Skeletal muscle satellite cell (primary cell): ENCODE measurements at regions not wholly inside any gene's neighbourhood (a gene's known extent, or its start where the extent isn't known, plus 50 kb on each side); places are given as distances from the start of the nearest gene placed in this dataset.
A peak's percentile ranks its signal among the peaks of the same experiment; 100 is the strongest.

ENCODE experiments used
- H3K27me3 ChIP-seq: 2 replicates; pipeline ENCODE4 v1.7.0; 2013; ENCODE audit warnings: low read length; ENCODE audit not compliant: control insufficient read depth, insufficient read depth
- H3K36me3 ChIP-seq: 2 replicates; pipeline ENCODE4 v1.7.0; 2013; ENCODE audit warnings: mild to moderate bottlenecking, control low read depth, low read length; ENCODE audit not compliant: insufficient read depth
- H3K4me1 ChIP-seq: 2 replicates; pipeline ENCODE4 v1.7.0; 2013; ENCODE audit warnings: low read length; ENCODE audit not compliant: control insufficient read depth, insufficient read depth
- H3K4me2 ChIP-seq: 2 replicates; pipeline ENCODE4 v1.7.0; 2013; ENCODE audit warnings: mild to moderate bottlenecking, low read length
- H3K4me3 ChIP-seq: 2 replicates; pipeline ENCODE4 v1.7.0; 2013; ENCODE audit warnings: low read length
- H3K9ac ChIP-seq: 2 replicates; pipeline ENCODE4 v1.7.0; 2013; ENCODE audit warnings: mild to moderate bottlenecking, low read depth, low read length, moderate library complexity
- H3K9me3 ChIP-seq: replicated peaks from 2 replicates; pipeline ENCODE4 v1.7.0; 2013; ENCODE audit warnings: mild to moderate bottlenecking, control low read depth, low read length

DNA sequence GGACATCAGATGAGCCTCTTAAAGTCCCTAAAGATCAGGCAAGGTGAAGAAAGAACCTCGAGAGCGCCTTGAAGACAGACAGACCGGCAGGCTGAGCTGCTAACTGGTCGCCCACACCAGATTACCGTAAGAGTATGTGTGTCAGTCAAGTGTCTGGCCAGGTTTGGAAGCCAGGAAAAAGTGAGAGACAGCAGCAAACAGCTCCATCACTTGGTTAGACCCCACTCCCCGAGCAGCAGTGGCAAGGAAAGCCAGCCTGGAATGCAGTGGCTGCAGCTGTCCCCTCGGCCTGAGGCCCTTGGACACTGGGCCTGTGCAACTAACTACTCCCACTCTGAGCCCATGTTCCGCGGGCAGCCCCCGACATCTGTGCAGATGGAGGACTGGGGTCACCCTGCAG is 214.1 kb downstream of the DIRAS2 start:
- Histone ChIP-seq H3K4me1 (no peaks in the 10 kb centered on the region), H3K4me2 (no peak overlapping the region), H3K9ac (no peak overlapping the region), H3K4me3 (no peak overlapping the region), H3K27me3 (no peaks in the 10 kb centered on the region), H3K36me3 (no peaks in the 10 kb centered on the region), H3K9me3 (no peaks in the 10 kb centered on the region)

DNA sequence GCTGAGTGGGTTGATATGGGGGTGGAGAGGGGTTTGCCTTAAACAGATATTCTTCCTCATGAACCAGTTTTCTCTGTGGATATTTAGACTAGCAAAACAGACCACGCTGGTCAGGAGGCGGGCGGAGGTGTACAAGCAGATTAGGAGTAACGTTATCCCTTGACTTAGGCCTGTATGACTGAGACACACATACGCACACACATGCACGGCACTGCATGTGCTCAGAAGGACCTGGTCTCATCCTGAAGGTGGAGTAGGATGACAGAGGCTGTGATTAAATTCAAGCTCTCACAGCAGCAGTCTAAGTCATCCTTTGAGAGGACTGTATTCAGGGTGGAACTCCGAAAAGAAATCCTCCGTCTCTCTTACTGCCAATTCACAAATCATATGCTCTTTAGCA is 209.7 kb downstream of the DIRAS2 start:
- H3K4me3 ChIP-seq: no peak overlapping the region
- H3K9me3 ChIP-seq: no peaks in the 10 kb centered on the region
- no peaks in the 10 kb centered on the region for H3K36me3 ChIP-seq
- no peak overlapping the region for H3K4me2 ChIP-seq
- no peaks in the 10 kb centered on the region for H3K4me1 ChIP-seq
- H3K9ac ChIP-seq: no peak overlapping the region
- no peaks in the 10 kb centered on the region for H3K27me3 ChIP-seq

DNA sequence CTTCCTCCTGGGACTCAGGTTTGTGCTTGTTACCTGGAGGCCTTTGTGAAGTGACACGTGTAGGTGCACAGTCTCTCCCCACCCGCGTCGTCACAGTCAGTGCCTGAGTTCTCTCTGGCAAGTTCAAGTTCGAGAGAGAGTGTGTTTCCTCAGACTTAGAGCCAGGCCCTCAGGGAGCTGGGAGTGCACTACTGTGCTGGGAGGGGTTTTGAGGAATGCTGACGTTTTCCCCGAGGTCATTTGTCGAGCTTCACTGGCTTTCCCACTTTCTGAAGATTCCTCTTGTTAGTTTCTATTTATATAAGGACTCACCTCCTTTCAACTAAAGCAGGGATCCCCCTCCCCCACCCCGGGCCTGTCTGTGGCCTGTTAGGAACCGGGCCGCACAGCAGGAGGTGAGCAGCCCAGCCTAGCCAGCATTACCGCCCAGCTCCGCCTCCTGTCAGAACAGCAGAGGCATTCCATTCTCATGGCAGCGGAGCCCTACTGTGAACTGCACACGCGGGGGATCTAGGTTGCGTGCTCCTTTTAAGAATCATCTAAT is 209.2 kb downstream of the DIRAS2 start:
- Histone ChIP-seq H3K9ac (no peak overlapping the region), H3K36me3 (no peaks in the 10 kb centered on the region), H3K9me3 (no peaks in the 10 kb centered on the region), H3K4me3 (no peak overlapping the region), H3K4me1 (no peaks in the 10 kb centered on the region), H3K4me2 (peak overlapping the region; percentile 15), H3K27me3 (no peaks in the 10 kb centered on the region)

DNA sequence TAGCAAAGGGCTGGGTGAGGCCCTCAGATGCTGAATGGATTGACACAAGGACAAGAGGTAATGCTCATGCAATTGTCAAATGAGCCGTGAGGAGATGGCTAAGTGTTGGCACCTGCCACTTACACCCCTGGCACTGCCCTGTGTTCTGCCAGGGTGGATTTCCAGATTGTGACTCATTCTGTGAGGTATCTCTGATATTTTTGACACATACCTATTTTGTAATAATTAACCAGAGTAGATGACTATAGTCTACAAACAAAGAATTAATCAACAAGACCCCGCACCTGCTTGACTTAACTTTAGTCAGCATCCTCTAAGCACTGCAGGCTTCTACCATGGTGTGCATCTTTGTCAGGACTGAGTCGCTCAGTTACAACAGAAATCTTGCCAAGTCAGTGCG is 200.8 kb downstream of the DIRAS2 start:
- Histone ChIP-seq H3K4me1 (no peaks in the 10 kb centered on the region), H3K36me3 (no peaks in the 10 kb centered on the region), H3K27me3 (no peaks in the 10 kb centered on the region), H3K4me3 (no peak overlapping the region), H3K4me2 (no peak overlapping the region), H3K9ac (no peak overlapping the region), H3K9me3 (no peaks in the 10 kb centered on the region)

DNA sequence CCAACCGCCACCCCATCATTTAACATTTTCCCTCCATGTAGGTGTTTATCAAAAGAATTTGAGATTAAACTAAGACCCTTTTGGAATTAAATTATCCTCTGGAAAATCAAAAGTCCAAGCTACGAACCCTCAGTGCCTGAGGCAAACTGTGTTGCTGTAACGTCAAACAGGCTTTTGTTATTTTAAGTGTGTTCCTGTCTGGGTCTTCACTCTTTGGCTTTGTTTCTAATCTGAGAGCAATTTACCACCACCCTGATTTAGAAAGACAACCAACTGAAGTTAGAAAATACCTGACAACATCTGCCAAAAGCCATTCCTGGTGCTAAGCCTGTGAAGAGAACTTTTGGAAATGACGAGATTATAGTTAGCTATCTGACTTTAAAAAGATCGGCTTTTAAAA is 199.9 kb downstream of the DIRAS2 start:
- H3K36me3 ChIP-seq: no peaks in the 10 kb centered on the region
- H3K9ac ChIP-seq: no peak overlapping the region
- no peak overlapping the region for H3K4me2 ChIP-seq
- H3K9me3 ChIP-seq: no peaks in the 10 kb centered on the region
- H3K4me1 ChIP-seq: no peaks in the 10 kb centered on the region
- no peaks in the 10 kb centered on the region for H3K27me3 ChIP-seq
- no peak overlapping the region for H3K4me3 ChIP-seq

DNA sequence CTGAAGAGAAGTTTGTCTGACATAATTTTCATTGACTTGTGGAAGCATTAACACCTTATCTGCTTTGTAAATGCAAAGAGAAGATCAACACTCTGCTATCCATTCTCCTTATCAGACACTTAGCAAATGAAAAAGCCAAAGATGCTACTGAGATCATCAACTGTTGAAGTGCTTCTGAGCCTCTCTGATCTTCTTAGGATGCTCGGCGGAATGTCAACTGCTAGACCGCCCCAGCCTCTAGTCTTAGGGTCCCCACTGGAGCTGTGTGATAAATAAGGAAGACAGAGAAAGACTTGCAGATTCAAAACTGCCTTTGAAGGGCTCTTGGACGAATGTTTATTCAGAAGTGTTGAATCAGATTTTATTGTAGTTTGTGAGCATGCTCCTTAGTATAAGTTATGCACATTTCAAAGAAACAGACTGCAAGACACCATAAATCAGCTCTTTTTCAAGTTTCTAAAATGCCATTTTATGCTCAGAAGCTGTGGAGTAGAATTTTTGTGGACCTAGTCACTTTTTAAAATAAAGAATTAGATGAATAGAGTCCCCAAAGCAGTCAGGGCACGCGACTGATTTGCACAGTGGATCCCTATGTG is 197.9 kb downstream of the DIRAS2 start:
- Histone ChIP-seq H3K36me3 (no peaks in the 10 kb centered on the region), H3K4me3 (no peak overlapping the region), H3K9me3 (no peaks in the 10 kb centered on the region), H3K4me1 (no peaks in the 10 kb centered on the region), H3K27me3 (no peaks in the 10 kb centered on the region), H3K9ac (no peak overlapping the region), H3K4me2 (no peak overlapping the region)

DNA sequence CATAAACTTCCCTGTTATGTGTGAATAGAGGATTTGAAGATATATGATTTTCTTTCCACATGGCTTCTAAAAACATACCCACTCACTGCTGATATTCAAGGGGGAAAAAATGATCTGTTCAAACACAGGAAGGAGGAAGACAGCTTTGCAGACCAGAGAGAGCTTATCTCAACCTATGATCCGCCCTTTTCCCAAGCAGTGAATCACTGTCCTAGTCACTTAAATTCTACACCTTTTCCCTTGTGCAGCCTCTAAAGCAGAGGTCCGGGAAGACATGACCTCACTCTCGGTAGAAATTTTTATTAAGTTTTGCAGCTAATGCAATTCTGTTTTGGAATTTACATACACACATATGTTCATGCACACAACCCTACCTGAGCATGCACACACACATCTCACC is 197.2 kb downstream of the DIRAS2 start:
- Histone ChIP-seq H3K4me1 (no peaks in the 10 kb centered on the region), H3K27me3 (no peaks in the 10 kb centered on the region), H3K36me3 (no peaks in the 10 kb centered on the region), H3K4me3 (no peak overlapping the region), H3K9me3 (no peaks in the 10 kb centered on the region), H3K9ac (no peak overlapping the region), H3K4me2 (no peak overlapping the region)

DNA sequence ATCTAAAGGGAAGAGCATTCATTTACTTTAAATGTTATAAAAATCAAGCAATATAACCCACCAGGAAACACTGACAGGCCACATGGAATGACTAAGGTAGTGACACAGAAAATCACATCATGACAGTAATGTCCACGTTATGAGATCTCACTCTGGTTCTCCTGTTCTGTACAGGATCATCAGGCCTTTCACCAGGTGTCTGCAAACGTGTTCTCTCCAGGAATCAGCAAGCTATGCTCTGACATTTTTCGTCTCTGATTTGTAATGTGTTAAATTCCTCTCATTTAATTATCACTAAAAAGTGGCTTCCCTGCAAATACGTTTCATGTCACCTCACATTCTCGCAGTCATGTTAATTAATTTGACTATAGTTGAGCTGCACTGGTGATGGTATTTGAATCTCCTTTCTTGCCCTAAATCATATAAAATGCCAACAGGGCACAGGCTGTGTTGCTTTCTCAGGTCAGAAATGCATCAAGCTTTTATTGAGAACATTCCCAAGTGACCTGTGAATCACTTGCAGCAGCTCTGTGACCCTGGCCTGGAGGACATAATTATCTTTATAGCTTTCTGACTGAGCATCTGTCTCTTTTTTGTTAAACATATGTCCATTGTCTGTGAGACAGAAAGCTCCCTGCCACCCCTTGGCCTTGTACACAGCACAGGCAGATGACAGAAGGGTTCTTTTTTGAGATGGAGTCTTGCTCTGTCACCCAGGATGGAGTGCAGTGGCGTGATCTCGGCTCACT is 196.2 kb downstream of the DIRAS2 start:
- Histone ChIP-seq H3K9me3 (no peaks in the 10 kb centered on the region), H3K27me3 (no peaks in the 10 kb centered on the region), H3K4me3 (no peak overlapping the region), H3K36me3 (no peaks in the 10 kb centered on the region), H3K9ac (no peak overlapping the region), H3K4me2 (no peak overlapping the region), H3K4me1 (no peaks in the 10 kb centered on the region)

DNA sequence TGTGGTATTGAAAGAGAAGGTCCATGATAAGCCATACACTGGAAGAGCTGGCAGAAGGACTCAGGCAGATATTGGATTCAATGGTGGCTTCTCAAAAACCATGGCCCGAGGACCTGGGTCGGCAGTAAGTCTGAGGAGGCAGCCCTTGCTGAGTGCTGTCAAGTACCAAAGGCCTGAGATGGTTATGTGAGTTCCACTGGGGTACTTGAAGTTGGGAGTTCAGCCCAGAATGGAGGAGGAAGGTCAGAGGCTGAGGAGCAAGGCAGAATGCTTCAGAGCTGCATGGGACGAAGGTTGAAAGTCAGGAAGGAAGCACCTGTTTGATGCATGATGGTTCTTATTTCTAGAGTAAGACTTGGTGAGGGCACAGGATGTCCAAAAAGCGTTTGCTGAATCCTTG is 194.9 kb downstream of the DIRAS2 start:
- Histone ChIP-seq H3K36me3 (no peaks in the 10 kb centered on the region), H3K9ac (no peak overlapping the region), H3K4me3 (no peak overlapping the region), H3K27me3 (no peaks in the 10 kb centered on the region), H3K4me2 (no peak overlapping the region), H3K9me3 (no peaks in the 10 kb centered on the region), H3K4me1 (no peaks in the 10 kb centered on the region)

DNA sequence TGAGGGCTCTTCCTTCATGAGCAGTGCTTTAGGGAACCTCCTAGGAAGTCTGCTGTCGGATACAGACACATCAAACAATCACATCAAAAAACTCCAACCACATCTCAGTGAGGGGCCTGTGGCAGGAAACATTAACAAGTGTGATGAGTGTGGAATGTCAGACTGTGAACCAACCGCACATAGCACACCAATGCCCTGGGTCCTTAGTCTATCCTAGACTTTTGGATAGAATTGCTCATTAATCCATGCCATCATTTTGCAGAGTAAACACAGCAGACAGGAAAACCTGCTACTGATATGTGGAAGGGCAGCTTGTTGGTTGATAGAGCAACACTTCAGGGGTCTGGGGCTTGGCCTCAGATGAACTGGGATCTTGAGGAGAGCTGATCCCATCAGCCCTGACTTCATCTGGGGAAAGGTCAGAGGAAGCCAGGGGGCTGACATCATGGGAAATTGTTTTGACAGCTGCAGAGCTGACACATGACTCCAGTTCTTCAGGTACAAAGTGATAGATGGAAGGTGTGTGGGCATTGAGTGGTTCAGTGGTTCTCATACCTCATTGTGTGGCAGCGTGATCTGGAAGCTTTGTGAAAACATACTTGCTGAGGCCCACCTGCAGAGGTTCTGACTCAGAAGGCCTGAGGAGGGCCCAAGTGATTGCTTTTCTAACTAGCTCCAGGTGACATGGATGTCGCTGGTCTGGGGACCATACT is 193.3 kb downstream of the DIRAS2 start:
- Histone ChIP-seq H3K27me3 (no peaks in the 10 kb centered on the region), H3K36me3 (no peaks in the 10 kb centered on the region), H3K9me3 (peaks cover 4% of the 10 kb centered on the region), H3K4me2 (no peak overlapping the region), H3K4me1 (no peaks in the 10 kb centered on the region), H3K9ac (no peak overlapping the region), H3K4me3 (no peak overlapping the region)

DNA sequence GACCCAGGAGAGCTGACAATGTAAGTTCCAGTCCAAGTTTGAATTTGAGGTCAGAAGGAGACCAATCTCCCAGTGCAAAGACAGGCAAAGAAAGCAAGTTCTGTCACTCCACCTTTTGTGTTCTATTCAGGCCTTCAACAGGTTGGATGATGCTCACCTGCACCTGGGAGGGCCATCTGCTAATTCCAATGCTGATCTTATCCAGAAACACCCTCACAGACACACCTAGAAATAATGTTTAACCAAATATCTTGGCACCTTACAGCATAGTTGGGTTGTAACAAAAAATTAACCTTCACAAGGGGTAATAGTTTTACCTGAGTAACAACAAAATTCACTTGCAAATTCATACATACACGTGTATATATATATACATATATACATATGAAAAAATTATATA is 190.8 kb downstream of the DIRAS2 start:
- Histone ChIP-seq H3K27me3 (no peaks in the 10 kb centered on the region), H3K4me2 (no peak overlapping the region), H3K36me3 (no peaks in the 10 kb centered on the region), H3K9me3 (peaks cover 4% of the 10 kb centered on the region), H3K4me1 (no peaks in the 10 kb centered on the region), H3K4me3 (no peak overlapping the region), H3K9ac (no peak overlapping the region)
